Ovary (tissue), 7 donors: ENCODE measurements at regions not wholly inside any gene's neighbourhood (a gene's known extent, or its start where the extent isn't known, plus 50 kb on each side); places are given as distances from the start of the nearest gene placed in this dataset.

Experiments used
- DNase-seq, 5 donors: peaks; one replicate each; pipeline ENCODE4 v3.0.0-alpha.2; 2019 to 2020
- H3K27ac ChIP-seq, 2 donors: fragments of 200-600 bp; one replicate each; pipeline versions ENCODE4 v1.5.1 to v1.8.0; 2019 to 2022
- H3K27me3 ChIP-seq: fragments of 200-600 bp; one replicate; pipeline ENCODE4 v1.8.0; 2022
- H3K36me3 ChIP-seq: fragments of 200-600 bp; sonication (generic); one replicate; pipeline ENCODE4 v1.5.1; 2019
- H3K4me1 ChIP-seq: one replicate; pipeline ENCODE4 v1.8.1; 2013; ENCODE audit warnings: mild to moderate bottlenecking, moderate library complexity; ENCODE audit not compliant: insufficient read depth
- H3K4me3 ChIP-seq: fragments of 200-600 bp; sonication (generic); one replicate; pipeline ENCODE4 v1.5.1; 2017
- H3K9me3 ChIP-seq, 2 donors: fragments of 200-600 bp in 1 of 2; sonication (generic) in 1 of 2; one replicate each; pipeline versions ENCODE4 v1.5.1 to v1.8.1; 2013 to 2019; ENCODE audit warnings: mild to moderate bottlenecking in 1 of 2, moderate library complexity in 1 of 2
- EP300 ChIP-seq: sonication (generic); formaldehyde crosslinking; IDR thresholded peaks from one replicate; pipeline ENCODE4 v1.6.1; 2017; ENCODE audit warnings: antibody characterized with exemption
- POLR2A ChIP-seq: fragments of 450-650 bp; IDR thresholded peaks from one replicate; pipeline ENCODE4 v1.6.1; 2017; ENCODE audit warnings: antibody characterized with exemption, mild to moderate bottlenecking, moderate library complexity
- WGBS, 3 donors: extraction: QIAGEN DNeasy Blood & Tissue Kit in 1 of 3; methylation state at CpG; one replicate each; pipeline versions ENCODE4 v1.1.5 to v1.1.7; 2013 to 2017; 5-methylcytosine and 5-hydroxymethylcytosine counted together
- intact Hi-C, 4 donors: fragments of 100-400 bp; cut with DNase I; formaldehyde crosslinking; loops; one replicate each; pipeline versions ENCODE4 v1.11.0 to v1.15.1; 2022 to 2023
- TF ChIP-seq, protein P1 (sequence below), 3 donors: fragments of 450-650 bp in 2 of 3; fragments of 200-600 bp in 1 of 3; IDR thresholded peaks; one replicate each; pipeline versions ENCODE4 v1.5.1 to v1.8.0; 2016 to 2022; ENCODE audit warnings: antibody characterized with exemption in 3 of 3, mild to moderate bottlenecking in 1 of 3
- donor health status: DM: no; HTN: no; CAD: no; lungs with moderate emphysema.
- donor health status: DM: no; HTN: no; CAD: no.
- donor health status: Bipolar disorder and iron deficiency.
- donor health status: DM: no; HTN: no; CAD: no.
- donor health status: DM: yes; HTN: yes; CAD: no.

DNA sequence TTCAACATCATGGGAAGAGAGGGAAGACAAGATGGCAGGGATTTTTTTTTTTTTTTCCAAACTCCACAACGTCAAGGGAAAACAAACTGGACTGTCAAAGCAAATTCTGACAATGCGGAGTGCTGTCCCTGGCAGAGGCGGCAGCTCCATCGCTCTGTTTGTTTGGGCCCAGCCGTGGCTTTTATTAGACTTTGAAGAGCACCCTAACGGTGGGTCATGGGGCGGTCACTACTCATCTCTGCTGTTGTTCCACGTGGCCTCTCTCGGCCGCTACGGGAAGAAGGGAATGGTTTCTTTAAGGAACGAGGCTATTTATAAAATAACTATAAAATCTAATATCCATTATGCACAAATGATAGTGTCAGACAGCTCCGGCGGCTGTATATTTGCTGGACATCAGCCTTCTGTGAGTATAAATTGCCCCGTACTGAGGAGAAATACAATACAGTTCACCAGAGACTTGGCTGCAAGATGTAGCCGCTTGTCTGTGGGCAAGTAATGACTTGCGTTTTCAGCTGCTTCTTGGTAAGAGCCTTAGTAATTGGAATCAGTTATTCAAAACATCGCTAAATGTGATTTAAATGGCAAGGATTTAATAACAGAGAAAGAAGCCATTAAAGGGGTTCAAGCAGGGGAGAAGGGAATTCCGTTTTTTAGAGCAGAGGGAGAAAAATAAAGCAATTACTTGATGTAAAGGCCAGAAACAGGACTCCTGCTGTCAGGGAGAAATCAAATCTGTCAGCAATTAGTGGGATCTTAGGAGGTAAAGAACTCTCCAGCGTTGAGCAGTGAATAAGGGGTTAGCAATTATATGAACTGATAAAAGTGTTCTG, 61.7 kb upstream of the RAB11FIP2 start:
- no peak overlapping the region for H3K27ac ChIP-seq
- no peak overlapping the region for H3K4me3 ChIP-seq
- TF ChIP-seq POLR2A (no peak), EP300 (no peak)
- TF ChIP-seq, protein P1, sequence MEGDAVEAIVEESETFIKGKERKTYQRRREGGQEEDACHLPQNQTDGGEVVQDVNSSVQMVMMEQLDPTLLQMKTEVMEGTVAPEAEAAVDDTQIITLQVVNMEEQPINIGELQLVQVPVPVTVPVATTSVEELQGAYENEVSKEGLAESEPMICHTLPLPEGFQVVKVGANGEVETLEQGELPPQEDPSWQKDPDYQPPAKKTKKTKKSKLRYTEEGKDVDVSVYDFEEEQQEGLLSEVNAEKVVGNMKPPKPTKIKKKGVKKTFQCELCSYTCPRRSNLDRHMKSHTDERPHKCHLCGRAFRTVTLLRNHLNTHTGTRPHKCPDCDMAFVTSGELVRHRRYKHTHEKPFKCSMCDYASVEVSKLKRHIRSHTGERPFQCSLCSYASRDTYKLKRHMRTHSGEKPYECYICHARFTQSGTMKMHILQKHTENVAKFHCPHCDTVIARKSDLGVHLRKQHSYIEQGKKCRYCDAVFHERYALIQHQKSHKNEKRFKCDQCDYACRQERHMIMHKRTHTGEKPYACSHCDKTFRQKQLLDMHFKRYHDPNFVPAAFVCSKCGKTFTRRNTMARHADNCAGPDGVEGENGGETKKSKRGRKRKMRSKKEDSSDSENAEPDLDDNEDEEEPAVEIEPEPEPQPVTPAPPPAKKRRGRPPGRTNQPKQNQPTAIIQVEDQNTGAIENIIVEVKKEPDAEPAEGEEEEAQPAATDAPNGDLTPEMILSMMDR (IDR thresholded peaks at IDR 0.05), result no peak
- intact Hi-C loops, result no loop called here
- no peaks in the 10 kb centered on the region for H3K4me1 ChIP-seq
- 42 to 51% (median 46%) methylated on average over 20 of the region's 20 CpGs for WGBS, 3 donors
- no peaks in the 10 kb centered on the region for H3K36me3 ChIP-seq
- no peaks in the 10 kb centered on the region for H3K27me3 ChIP-seq
- no peak for DNase-seq
- H3K9me3 ChIP-seq, result no peaks in the 10 kb centered on the region

DNA sequence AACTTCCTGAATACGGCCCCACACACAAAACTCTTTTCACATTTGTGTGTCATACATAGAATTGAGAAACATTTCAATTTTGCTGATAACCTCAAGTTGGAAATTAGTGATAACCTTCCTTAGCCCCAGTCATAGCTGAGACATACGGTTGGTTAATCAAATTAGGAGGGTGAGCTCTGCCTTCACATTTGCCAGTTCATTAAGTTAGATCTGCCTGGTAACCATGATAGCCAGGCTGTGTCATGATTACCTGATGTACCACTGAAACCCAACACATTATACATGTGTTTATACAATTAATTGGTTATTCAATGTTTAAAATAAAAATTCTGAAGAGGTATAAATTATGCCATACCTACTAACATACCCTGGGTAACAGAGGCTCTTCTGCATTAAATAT, 60.8 kb upstream of the RAB11FIP2 start:
- intact Hi-C loops, result no loop called here
- H3K4me1 ChIP-seq, result no peaks in the 10 kb centered on the region
- H3K36me3 ChIP-seq, result no peaks in the 10 kb centered on the region
- DNase-seq, result no peak
- TF ChIP-seq, protein P1 (IDR thresholded peaks at IDR 0.05), result no peak
- no peak for TF ChIP-seq EP300
- no peak for TF ChIP-seq POLR2A
- no peak overlapping the region for H3K27ac ChIP-seq
- H3K27me3 ChIP-seq, result no peaks in the 10 kb centered on the region
- WGBS, 3 donors, result 85 to 95% (median 94%) methylated on average over 2 of the region's 2 CpGs
- no peaks in the 10 kb centered on the region for H3K9me3 ChIP-seq
- no peak overlapping the region for H3K4me3 ChIP-seq

DNA sequence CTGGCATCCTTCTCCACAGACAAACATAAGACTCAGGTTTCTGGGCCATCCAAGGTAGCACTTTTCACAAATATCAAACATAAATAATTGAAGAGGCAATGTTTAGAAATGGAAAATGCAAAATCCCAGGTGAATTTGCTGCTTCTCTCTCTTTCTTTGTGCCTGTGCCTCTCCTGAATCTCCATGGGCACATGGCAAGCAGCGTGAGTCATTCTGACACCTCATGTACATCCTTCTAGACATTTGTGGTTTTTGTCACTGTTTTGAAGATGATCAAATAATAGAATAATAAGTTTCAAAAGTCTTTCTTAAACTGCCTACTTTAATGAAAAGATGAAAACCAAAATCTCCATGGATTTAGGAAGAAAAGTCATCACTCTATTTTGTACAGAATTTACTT, 60.3 kb upstream of the RAB11FIP2 start:
- 96 to 100% (median 98%) methylated on average over 1 of the region's 1 CpG for WGBS, 3 donors
- TF ChIP-seq, protein P1 (IDR thresholded peaks at IDR 0.05), result no peak
- TF ChIP-seq POLR2A, result no peak

DNA sequence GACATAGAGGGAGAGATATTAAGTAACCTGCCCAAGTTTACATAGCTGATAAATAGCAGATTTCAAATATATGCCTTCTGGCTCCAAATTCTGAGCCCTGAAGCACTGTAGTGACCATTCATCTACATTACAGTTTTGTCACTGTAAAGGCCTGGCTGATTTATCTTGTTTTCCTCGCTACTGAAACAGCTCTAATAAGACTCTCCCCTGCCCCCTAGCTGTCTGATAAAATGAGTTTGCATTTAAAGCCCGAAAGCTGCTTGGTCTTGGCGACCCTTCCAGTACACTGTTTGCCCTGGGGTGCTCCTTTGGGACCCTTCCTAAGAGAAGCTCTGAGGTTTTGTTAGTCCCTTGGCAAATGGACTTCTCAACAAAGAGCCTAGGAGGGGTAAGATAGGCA, 59.7 kb upstream of the RAB11FIP2 start:
- no peak overlapping the region for H3K4me3 ChIP-seq
- no peaks in the 10 kb centered on the region for H3K36me3 ChIP-seq
- H3K4me1 ChIP-seq, result no peaks in the 10 kb centered on the region
- 63 to 72% (median 69%) methylated on average over 3 of the region's 3 CpGs for WGBS, 3 donors
- no peaks in the 10 kb centered on the region for H3K9me3 ChIP-seq
- no peaks in the 10 kb centered on the region for H3K27me3 ChIP-seq
- H3K27ac ChIP-seq, result no peak overlapping the region
- intact Hi-C loops, result no loop called here
- TF ChIP-seq EP300 (no peak), POLR2A (no peak)
- TF ChIP-seq, protein P1 (IDR thresholded peaks at IDR 0.05), result no peak
- no peak for DNase-seq

More for the DNA sequence above, 60.3 kb upstream of the RAB11FIP2 start:
- H3K27ac ChIP-seq, result no peak overlapping the region
- intact Hi-C loops, result no loop called here
- no peak overlapping the region for H3K4me3 ChIP-seq
- no peaks in the 10 kb centered on the region for H3K9me3 ChIP-seq
- no peaks in the 10 kb centered on the region for H3K27me3 ChIP-seq
- no peaks in the 10 kb centered on the region for H3K4me1 ChIP-seq
- no peak for DNase-seq
- no peaks in the 10 kb centered on the region for H3K36me3 ChIP-seq
